MCF 10A (cell line): ENCODE measurements at regions not wholly inside any gene's neighbourhood (a gene's known extent, or its start where the extent isn't known, plus 50 kb on each side); places are given as distances from the start of the nearest gene placed in this dataset.

Source experiments
- BruUV-seq: library from RNA; stranded (reverse); fragments of 400-500 nt; replicated peaks from 2 replicates; lab custom pipeline; 2021; lab: Mats Ljungman, UMichigan
- CTCF ChIA-PET: fragments of 300-600 bp; sonication (Branson Sonifier 250); formaldehyde crosslinking; extraction: SDS; loops from one replicate; lab custom pipeline; 2021; ENCODE audit warnings: antibody characterized with exemption, inconsistent platforms; lab: Yijun Ruan, JAX
- POLR2A ChIA-PET: fragments of 300-600, 350-650 bp; sonication (Branson Sonifier 250); formaldehyde crosslinking; extraction: SDS; loops from one replicate; lab custom pipeline; 2020; ENCODE audit warnings: antibody characterized with exemption, inconsistent platforms; lab: Yijun Ruan, JAX
- DNase-seq: peaks from one replicate; pipeline ENCODE4 v3.0.0-alpha.2; 2018; ENCODE audit not compliant: unreplicated experiment
- H3K27ac Mint-ChIP-seq: one replicate; pipeline ENCODE4 v1.8.0; 2022; ENCODE audit warnings: mild to moderate bottlenecking, low read depth, mixed read lengths; ENCODE audit not compliant: unreplicated experiment
- H3K27me3 Mint-ChIP-seq: one replicate; pipeline ENCODE4 v1.8.0; 2022; ENCODE audit warnings: mixed read lengths; ENCODE audit not compliant: insufficient read depth, unreplicated experiment
- H3K36me3 Mint-ChIP-seq: one replicate; pipeline ENCODE4 v1.8.0; 2022; ENCODE audit warnings: mild to moderate bottlenecking, moderate library complexity, mixed read lengths; ENCODE audit not compliant: insufficient read depth, unreplicated experiment
- H3K4me1 Mint-ChIP-seq: one replicate; pipeline ENCODE4 v1.8.0; 2022; ENCODE audit warnings: mixed read lengths; ENCODE audit not compliant: insufficient read depth, unreplicated experiment
- H3K4me3 Mint-ChIP-seq: one replicate; pipeline ENCODE4 v1.8.0; 2022; ENCODE audit warnings: mild to moderate bottlenecking, moderate library complexity, mixed read lengths; ENCODE audit not compliant: unreplicated experiment
- H3K9me3 Mint-ChIP-seq: one replicate; pipeline ENCODE4 v1.8.0; 2022; ENCODE audit warnings: mixed read lengths; ENCODE audit not compliant: unreplicated experiment
- CTCF ChIP-seq: fragments of 200-600 bp; IDR thresholded peaks from one replicate; pipeline ENCODE4 v1.8.0; 2022; ENCODE audit warnings: antibody characterized with exemption, mild to moderate bottlenecking; ENCODE audit not compliant: unreplicated experiment
- intact Hi-C: fragments of 100-400 bp; cut with micrococcal nuclease; formaldehyde crosslinking; loops from 2 replicates; pipeline ENCODE4 v1.14.1; 2022

GRCh38 chr11:95429376-95429907 is 198.4 kb upstream of the SESN3 start:
- H3K27ac Mint-ChIP-seq, result no peak overlapping the region
- no peak for DNase-seq
- BruUV-seq, result no TSS peak

GRCh38 chr11:95426823-95427462 is 195.9 kb upstream of the SESN3 start:
- no peak for DNase-seq
- ChIA-PET POLR2A (no interaction called here), CTCF (no interaction called here)
- no peak overlapping the region for H3K27ac Mint-ChIP-seq
- no peaks in the 10 kb centered on the region for H3K27me3 Mint-ChIP-seq
- no peaks in the 10 kb centered on the region for H3K9me3 Mint-ChIP-seq
- TF ChIP-seq CTCF, result no peak
- no peaks in the 10 kb centered on the region for H3K4me1 Mint-ChIP-seq
- H3K4me3 Mint-ChIP-seq, result no peak overlapping the region
- H3K36me3 Mint-ChIP-seq, result no peaks in the 10 kb centered on the region
- no TSS peak for BruUV-seq
- intact Hi-C loops, result no loop called here

More at GRCh38 chr11:95429376-95429907, 198.4 kb upstream of the SESN3 start:
- H3K4me1 Mint-ChIP-seq, result peaks cover 7% of the 10 kb centered on the region
- H3K27me3 Mint-ChIP-seq, result no peaks in the 10 kb centered on the region
- ChIA-PET CTCF (interaction anchor here (1.3 kb wide), 1 partner anchor 163 kb away, joined by 4 read pairs; no protein-coding TSS in a partner anchor), POLR2A (interaction anchor here (0.5 to 1.3 kb wide), 3 partner anchors 10 to 183 kb away, joined by 3 read pairs; no protein-coding TSS in a partner anchor)
- no peaks in the 10 kb centered on the region for H3K36me3 Mint-ChIP-seq
- H3K9me3 Mint-ChIP-seq, result no peaks in the 10 kb centered on the region
- TF ChIP-seq CTCF, result no peak
- intact Hi-C loops, result no loop called here
- H3K4me3 Mint-ChIP-seq, result no peak overlapping the region

- TF ChIP-seq CTCF, result no peak
- ChIA-PET CTCF (interaction anchor here (1.0 to 1.4 kb wide), 2 partner anchors 98 to 189 kb away, joined by 4 to 5 read pairs; partner anchors contain the start of gene SESN3), POLR2A (interaction anchor here (0.6 to 1.2 kb wide), 5 partner anchors 9 to 61 kb away, joined by 3 to 4 read pairs (median 3); no protein-coding TSS in a partner anchor)
- no peaks in the 10 kb centered on the region for H3K4me1 Mint-ChIP-seq
- DNase-seq, result peak; percentile 21
- H3K27me3 Mint-ChIP-seq, result no peaks in the 10 kb centered on the region
- H3K4me3 Mint-ChIP-seq, result no peak overlapping the region
- no peaks in the 10 kb centered on the region for H3K9me3 Mint-ChIP-seq
- H3K27ac Mint-ChIP-seq, result no peak overlapping the region
- intact Hi-C loops, result no loop called here
- H3K36me3 Mint-ChIP-seq, result no peaks in the 10 kb centered on the region
- no TSS peak for BruUV-seq
These were observed 188.9 kb upstream of the SESN3 start for GRCh38 chr11:95419915-95420314.

GRCh38 chr11:95418916-95419315 is 187.9 kb upstream of the SESN3 start:
- H3K4me3 Mint-ChIP-seq, result no peak overlapping the region
- POLR2A ChIA-PET, result no interaction called here
- H3K9me3 Mint-ChIP-seq, result no peaks in the 10 kb centered on the region
- no peaks in the 10 kb centered on the region for H3K4me1 Mint-ChIP-seq
- no peaks in the 10 kb centered on the region for H3K36me3 Mint-ChIP-seq
- no peak for DNase-seq
- intact Hi-C loops, result no loop called here
- no peaks in the 10 kb centered on the region for H3K27me3 Mint-ChIP-seq
- BruUV-seq, result no TSS peak
- H3K27ac Mint-ChIP-seq, result no peak overlapping the region
- TF ChIP-seq CTCF, result no peak
- CTCF ChIA-PET, result no interaction called here
